HL-60 (cell line): ENCODE measurements at regions not wholly inside any gene's neighbourhood (a gene's known extent, or its start where the extent isn't known, plus 50 kb on each side); places are given as distances from the start of the nearest gene placed in this dataset.

ENCODE experiments used
- DNase-seq, 2 experiments: peaks; one replicate each; pipeline ENCODE4 v3.0.0-alpha.2; 2010 to 2020; ENCODE audit warnings: low read depth in 1 of 2, low spot score in 1 of 2
- H3K27ac ChIP-seq: fragments of 250-450 bp; sonication (Bioruptor Pico); replicated peaks from 2 replicates; pipeline ENCODE4 v1.5.1; 2020; ENCODE audit warnings: mild to moderate bottlenecking, moderate library complexity
- H3K27me3 ChIP-seq: fragments of 250-450 bp; sonication (Bioruptor Pico); 2 replicates; pipeline ENCODE4 v1.5.1; 2021; ENCODE audit warnings: mild to moderate bottlenecking, moderate library complexity; ENCODE audit not compliant: insufficient read depth, poor library complexity, severe bottlenecking
- H3K4me3 ChIP-seq: replicated peaks from 2 replicates; pipeline ENCODE4 v1.5.1; 2011; ENCODE audit warnings: mild to moderate bottlenecking, control low read depth, low read length; ENCODE audit not compliant: insufficient read depth
- CTCF ChIP-seq: IDR thresholded peaks from one replicate; pipeline ENCODE4 v1.5.1; 2011; ENCODE audit warnings: low read length, control low read depth, inconsistent platforms; ENCODE audit not compliant: insufficient read depth
- GABPA ChIP-seq: IDR thresholded peaks from 2 replicates; pipeline ENCODE4 v1.6.1; 2012; ENCODE audit warnings: low read depth
- POLR2AphosphoS5 ChIP-seq: IDR thresholded peaks from 2 replicates; pipeline ENCODE4 v1.6.1; 2012; ENCODE audit warnings: low read depth
- REST ChIP-seq: IDR thresholded peaks from 2 replicates; pipeline ENCODE4 v1.6.1; 2012; ENCODE audit warnings: low read depth; ENCODE audit not compliant: insufficient replicate concordance
- SPI1 ChIP-seq: IDR thresholded peaks from 2 replicates; pipeline ENCODE4 v1.6.1; 2012; ENCODE audit warnings: low read depth, mild to moderate bottlenecking, borderline replicate concordance

- no peak for DNase-seq
- no peak for TF ChIP-seq POLR2AphosphoS5
- TF ChIP-seq CTCF, result no peak
- TF ChIP-seq REST, result no peak
- no peak for TF ChIP-seq GABPA
- no peak for TF ChIP-seq SPI1
- H3K27me3 ChIP-seq, result no peaks in the 10 kb centered on the region
- H3K27ac ChIP-seq, result no peak overlapping the region
- H3K4me3 ChIP-seq, result no peak overlapping the region
These were observed 421.3 kb downstream of the LPIN1 start for GRCh38 chr2:12167525-12168317.

GRCh38 chr2:12168354-12168753 is 421.9 kb downstream of the LPIN1 start:
- H3K4me3 ChIP-seq, result no peak overlapping the region
- H3K27ac ChIP-seq, result no peak overlapping the region

More at GRCh38 chr2:12168354-12168753, 421.9 kb downstream of the LPIN1 start:
- no peak for TF ChIP-seq POLR2AphosphoS5
- TF ChIP-seq SPI1, result no peak
- TF ChIP-seq GABPA, result no peak
- no peak for TF ChIP-seq CTCF
- TF ChIP-seq REST, result no peak
- no peaks in the 10 kb centered on the region for H3K27me3 ChIP-seq
- no peak for DNase-seq
